DMS153 treated with DMSO at 0.1 percent for 48 hours (cell line): ENCODE measurements at regions not wholly inside any gene's neighbourhood (a gene's known extent, or its start where the extent isn't known, plus 50 kb on each side); places are given as distances from the start of the nearest gene placed in this dataset.

ENCODE experiments used
- DNase-seq: peaks from one replicate; lab custom pipeline; 2025; ENCODE audit not compliant: unreplicated experiment; lab: John Stamatoyannopoulos, UW

DNA sequence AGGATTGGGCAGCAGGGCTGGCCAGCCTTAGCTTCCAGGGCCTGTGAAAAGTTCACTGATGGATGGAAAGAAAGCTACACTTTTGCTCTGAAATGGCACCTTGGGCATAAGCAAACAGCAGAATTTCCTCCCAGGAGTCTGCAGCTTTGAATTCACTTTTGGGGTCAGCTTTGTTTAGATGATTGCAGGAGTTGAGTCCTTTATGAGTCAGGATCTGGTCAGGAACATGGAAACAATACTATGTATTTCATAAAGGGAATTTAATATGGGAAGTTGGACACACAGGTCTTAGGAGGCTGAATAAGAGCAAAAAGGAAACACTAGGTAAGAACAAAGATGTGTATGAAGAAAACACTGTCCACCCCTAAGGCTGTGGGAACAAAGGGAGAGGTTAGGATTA, 345.3 kb downstream of the TSN start:
- DNase-seq, result no peak

GRCh38 chr2:122101319-122101718, 345.9 kb downstream of the TSN start:
- no peak for DNase-seq

DNA sequence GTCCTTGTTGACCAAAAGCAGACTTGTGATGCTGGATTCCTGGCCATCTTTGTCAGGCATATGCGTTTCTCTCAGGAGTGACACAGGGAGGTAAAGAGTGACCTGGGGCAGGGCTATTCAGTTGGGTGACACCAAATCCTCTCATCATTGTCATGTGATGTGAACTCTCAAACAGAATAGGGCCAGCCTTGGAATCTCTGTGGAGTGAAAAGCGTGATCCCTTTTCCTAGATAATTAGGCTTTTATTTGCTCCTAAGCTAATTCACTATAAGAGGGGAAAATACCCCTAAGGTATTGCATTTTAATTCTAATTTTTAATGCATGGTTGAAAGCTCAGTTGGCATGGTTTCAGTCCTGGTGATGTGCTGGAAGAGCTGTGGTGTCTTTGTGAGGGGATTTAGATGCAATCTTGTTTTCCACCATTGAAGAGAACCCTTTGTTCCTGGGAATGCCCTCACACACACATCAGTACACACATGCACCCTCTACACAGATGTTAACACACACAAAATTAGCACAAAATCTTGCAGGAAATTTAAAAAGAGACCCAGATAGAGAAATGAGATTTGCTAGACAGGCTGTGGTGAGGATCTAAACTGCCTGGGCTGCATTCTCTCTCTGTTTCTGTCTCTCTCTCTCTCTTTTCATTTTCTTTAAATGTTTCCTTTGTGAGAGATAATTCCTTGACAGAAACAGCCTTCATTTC, 349.9 kb downstream of the TSN start:
- DNase-seq, result no peak

GRCh38 chr2:122105877-122106206, 350.4 kb downstream of the TSN start:
- no peak for DNase-seq

DNA sequence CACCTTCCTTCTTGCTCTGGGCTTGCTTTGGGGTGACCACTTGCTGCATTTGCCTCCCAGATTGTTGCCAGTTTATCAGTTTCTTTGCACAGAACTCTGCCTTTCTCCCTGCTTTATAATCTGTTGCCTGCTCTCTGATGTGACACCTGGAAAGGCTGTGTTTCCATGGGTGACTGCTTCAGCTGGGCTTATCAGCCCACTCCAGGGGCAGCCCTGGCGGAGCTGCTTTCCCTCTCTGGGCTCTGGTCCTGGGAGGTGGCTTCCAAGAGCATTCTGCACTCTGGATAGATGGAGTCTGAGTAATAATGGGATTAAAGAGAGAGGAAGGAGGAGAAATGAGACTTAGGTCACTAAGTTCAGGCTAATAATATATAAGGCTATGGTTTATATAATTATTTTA, 352.7 kb downstream of the TSN start:
- no peak for DNase-seq

DNA sequence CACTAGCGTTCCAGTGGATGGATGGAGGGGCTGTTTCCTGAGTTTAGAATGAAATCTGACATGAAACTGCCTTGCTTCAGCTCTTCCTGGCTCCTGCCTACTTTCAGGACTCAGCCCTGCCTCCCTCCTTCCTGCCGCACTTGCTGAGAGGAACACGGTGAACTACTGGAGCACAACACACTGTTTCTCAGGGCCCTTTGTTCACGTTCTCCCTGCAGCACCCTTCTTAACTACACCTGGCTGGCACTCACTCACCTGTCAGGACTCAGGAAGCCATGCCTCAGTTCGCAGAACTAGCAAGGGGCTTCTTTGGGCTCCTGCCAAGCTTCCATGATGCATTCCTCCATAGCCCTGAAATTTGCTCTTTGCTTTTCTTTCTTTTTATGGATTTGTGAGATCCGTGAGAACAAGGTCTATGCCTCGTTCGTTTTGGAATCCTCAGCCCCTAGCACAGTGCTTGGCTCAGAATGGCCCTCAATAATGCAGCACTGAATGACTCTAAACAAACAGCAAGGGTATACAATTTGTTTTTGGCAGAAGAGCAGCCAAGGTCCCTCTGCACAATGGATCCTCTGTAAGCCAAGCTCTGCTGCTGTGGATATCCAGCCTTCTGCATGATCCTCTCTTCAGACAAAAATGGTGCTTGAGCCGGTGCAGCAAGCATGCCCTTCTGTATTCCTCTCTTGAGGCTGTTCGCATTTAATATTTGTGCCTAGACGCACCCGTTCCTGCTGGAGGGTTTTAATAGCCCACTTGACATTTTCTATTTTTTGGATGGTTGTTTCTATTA, 357.0 kb downstream of the TSN start:
- DNase-seq, result no peak

DNA sequence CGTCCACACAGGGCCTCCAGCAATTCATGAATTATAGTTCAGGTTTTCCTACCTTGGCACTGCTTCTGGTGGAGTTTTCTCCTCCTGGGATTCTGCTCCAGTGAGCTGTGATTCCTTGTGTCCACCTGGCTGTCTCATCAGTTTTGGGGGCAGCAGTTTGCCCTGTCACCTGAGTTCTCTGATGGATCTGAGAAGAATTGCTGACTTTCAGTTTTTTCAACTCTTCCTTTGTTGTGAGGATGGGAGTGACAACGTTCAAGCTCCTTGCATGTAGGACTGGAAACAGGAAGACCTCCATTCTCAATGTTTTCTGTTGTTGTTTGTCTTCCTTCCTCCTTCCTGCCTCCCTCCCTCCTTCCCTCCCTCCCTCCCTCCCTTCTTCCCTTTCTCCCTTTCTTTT, 359.0 kb downstream of the TSN start:
- no peak for DNase-seq

DNA sequence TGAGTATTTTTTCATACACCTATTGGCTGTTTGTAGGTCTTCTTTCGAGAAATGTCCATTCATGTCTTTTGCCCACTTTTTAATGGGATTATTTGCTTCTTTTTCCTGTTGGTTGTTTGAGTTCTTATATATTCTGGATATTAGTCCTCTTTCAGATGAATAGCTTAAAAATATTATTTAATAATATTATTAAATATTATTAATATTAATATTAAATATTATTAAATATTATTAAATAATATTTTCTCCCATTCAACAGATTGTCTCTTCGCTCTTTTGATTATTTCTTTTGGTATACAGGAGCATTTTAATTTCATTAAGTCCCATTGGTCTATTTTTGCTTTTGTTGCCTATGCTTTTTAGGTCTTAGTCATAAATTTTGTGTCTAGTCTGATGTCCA, 361.9 kb downstream of the TSN start:
- DNase-seq, result no peak

- DNase-seq, result no peak
Measured at GRCh38 chr2:122129399-122129798, 373.9 kb downstream of the TSN start.

DNA sequence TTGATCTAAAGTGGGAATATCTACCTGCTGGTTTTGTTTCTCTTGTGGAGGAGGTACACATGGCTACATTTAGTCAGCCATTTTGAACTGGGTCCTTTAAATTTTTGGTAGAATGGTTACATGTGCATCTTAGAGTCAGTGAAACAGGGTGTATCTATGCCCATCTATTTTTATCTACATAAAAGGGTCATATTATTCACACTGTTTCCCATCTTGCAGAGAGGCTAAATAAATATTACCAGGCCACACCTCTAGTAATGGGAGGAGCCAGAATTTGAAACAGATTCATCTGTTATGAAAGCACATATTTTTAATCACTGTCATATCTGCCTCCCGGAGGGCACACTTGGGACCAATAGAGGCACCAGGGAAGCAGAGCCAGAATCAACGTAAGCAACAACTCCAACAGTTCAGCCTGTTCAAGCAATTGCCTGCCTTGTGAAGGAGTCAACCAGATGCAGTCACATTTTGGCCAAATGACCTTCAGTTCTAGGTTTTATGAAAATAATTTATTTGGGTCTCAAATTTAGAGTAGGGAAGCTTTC, 376.8 kb downstream of the TSN start:
- no peak for DNase-seq

DNA sequence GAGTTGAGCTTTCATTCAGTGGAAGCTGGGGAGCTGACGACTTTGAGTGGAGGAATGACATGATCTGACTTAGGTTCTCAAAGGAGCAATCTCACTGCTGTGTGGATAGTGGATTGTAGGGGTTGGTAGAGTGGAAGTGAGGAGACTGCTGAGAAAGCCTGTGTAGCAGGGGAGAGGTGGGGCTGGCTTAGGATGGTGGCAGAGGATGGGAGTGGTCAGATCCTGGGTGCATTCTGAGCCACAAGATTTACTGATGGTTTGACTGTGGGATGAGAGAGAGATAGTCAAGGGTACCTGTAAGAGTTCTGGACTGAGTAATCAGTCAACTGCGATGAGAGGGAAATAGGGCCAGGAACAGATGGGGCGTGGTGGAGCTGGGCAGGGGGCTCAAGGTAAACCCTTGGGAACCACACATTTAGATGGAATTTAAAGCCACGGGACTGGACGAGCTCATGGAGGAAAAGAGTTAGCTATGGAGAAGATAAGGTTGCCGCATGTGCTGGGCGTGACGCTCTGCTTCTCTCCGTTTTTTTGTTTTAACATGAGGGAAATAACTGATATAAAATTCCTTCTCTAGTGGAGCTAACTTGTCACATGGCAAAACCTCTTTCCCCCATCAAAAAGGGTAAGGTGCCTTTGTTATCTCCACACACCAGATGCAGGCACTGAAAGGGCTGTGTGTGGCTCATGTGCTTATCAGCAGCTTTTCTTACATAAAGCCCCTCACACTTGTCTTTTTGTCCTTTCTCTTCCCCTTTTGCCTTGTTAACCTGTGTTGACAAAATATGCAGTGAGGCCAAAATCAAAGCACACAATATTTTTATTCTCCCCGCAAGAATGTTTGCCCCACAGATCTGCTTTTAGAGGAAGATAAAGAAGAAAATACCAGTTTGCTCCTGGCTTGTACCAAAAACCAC, 379.8 kb downstream of the TSN start:
- no peak for DNase-seq

DNA sequence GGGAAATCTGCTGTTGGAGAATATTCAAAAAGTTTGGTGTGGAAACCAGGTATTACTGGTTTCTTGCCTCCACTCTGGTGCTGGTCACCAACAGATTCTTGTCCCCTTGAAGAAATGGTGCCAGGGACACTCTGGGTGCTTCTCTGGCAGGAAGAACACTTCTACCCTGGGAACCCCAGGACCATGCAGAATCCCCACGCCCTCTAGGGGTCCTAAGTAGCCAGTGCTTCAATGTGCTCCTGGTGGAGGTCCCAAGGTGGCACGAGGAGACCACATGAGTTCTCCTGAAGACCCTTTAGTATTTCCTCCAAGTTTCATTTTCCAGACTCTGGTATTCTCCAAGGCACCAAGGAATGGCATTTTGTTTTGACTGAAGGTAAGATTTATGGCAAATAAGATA, 380.6 kb downstream of the TSN start:
- no peak for DNase-seq

DNA sequence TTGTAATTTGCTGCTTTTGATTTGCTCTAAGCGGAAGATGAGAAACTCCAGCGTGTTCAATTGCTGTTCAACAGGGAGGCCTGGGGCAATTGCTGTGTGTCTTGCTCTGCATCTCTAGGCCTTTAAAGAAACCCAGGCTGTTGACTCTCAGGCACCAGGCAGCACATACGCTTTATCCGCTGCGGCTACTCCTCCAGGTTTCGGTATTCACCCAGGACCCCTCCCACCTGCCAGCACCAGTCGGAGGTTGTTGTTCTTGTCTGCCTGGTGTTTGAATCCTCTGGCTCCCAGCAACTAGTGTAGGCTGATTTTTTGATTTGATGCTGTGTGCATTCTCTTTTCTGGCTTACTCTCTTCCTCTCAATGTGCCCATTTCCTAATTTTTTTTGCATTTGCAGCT, 383.1 kb downstream of the TSN start:
- DNase-seq, result no peak

- DNase-seq, result no peak
Measured at GRCh38 chr2:122139739-122140420, 384.4 kb downstream of the TSN start.

DNA sequence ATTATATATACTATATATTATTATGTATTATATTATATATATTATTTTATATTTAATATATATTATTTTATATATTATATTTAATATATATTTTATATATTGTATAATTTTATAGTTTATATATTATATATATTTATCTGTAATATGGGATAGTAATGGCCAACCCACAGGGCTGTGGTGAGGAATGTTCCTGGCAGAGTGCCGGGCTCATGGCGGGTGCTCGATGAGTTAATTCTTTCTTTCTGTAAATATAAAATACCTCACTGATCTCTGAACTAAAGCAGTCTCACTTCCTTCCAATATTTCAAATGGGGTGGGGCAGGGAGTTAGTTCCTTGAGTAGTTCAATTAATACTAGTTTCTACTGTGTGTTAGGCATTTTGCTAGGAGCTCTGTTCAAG, 389.4 kb downstream of the TSN start:
- no peak for DNase-seq

DNA sequence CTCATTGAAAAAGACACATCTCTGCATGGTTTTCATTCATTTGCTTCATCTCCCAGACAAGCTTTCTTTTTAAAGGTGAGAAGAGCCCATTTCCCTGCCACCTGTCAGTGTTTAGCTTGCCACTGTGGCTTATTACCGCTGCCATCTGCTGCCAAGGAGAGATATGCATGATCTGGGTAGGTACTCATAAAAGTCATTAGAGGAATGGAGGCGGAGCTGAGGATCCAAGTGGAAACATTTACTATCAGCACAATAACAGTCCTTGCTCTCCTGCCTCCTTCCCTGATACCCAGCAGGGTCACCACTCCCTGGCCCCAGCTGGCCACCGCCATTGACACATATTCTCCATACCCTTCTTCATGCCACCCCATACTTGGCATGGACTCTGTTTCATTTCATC, 390.4 kb downstream of the TSN start:
- peak; percentile 31 for DNase-seq

DNA sequence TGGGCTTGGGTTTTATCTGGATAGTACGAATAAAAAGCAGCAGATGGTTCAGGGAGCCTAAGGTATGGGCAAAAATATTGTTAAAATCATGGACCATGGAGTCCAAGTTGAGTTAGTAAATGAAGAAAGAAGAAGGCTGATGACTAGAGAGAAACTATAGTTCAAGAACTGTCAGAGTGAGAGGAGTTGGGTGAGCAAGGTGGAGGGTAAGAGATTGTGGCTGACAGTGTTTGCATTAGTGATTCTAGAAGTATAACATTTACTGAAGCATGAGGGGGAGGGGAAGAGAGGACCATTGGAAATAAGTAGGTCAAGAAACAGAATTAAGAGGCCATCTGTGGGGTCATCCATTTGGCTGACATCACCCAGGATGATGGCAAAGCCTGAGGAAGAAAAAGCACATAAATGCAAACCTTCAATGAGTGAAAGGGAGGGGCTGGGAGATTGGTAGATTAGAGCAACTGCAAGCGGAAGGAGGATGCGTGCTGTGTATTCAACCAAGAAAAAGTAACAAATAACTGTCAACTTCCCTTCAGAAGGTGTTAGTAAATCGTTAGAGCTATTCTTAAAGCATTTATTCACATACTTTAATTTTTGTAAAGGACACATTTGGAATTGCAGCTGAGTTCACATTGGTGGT, 392.8 kb downstream of the TSN start:
- no peak for DNase-seq

GRCh38 chr2:122150524-122151280, 395.3 kb downstream of the TSN start:
- DNase-seq, result no peak

- no peak for DNase-seq
Measured at GRCh38 chr2:122152571-122152970, 397.1 kb downstream of the TSN start.
